GM23248 (cell line): ENCODE measurements at regions not wholly inside any gene's neighbourhood (a gene's known extent, or its start where the extent isn't known, plus 50 kb on each side); places are given as distances from the start of the nearest gene placed in this dataset.

Experiments used
- EZH2 ChIP-seq: fragments of 200-600 bp; sonication (generic); IDR thresholded peaks from 2 replicates; pipeline ENCODE4 v1.6.1; 2018; ENCODE audit warnings: antibody characterized with exemption, mild to moderate bottlenecking; ENCODE audit not compliant: insufficient read depth, poor library complexity, severe bottlenecking
- EZH2phosphoT487 ChIP-seq: fragments of 200-600 bp; sonication (generic); IDR thresholded peaks from 2 replicates; pipeline ENCODE4 v1.6.1; 2018; ENCODE audit warnings: antibody characterized with exemption, moderate library complexity, mild to moderate bottlenecking, low read depth; ENCODE audit not compliant: insufficient read depth

GRCh38 chr6:51268666-51269065, 450.0 kb downstream of the TFAP2B start:
- no peak for TF ChIP-seq EZH2phosphoT487
- no peak for TF ChIP-seq EZH2
